Ascending aorta (tissue), 2 donors: ENCODE measurements at regions not wholly inside any gene's neighbourhood (a gene's known extent, or its start where the extent isn't known, plus 50 kb on each side); places are given as distances from the start of the nearest gene placed in this dataset.

Source experiments
- DNase-seq, 2 donors: peaks; one replicate each; pipeline ENCODE4 v3.0.0-alpha.2; 2019; ENCODE audit warnings: low spot score in 2 of 2
- H3K27ac ChIP-seq, 2 donors: fragments of 200-600 bp; sonication (generic); one replicate each; pipeline ENCODE4 v1.5.1; 2016 to 2017; ENCODE audit warnings: mild to moderate bottlenecking in 1 of 2
- H3K27me3 ChIP-seq: fragments of 200-600 bp; sonication (generic); one replicate; pipeline ENCODE4 v1.5.1; 2017
- H3K36me3 ChIP-seq, 2 donors: fragments of 200-600 bp; sonication (generic); one replicate each; pipeline ENCODE4 v1.5.1; 2016
- H3K4me1 ChIP-seq, 2 donors: fragments of 200-600 bp; sonication (generic); one replicate each; pipeline ENCODE4 v1.5.1; 2016 to 2017; ENCODE audit warnings: mild to moderate bottlenecking in 1 of 2
- H3K4me3 ChIP-seq, 2 donors: fragments of 200-600 bp; sonication (generic); one replicate each; pipeline ENCODE4 v1.5.1; 2016 to 2017; ENCODE audit warnings: mild to moderate bottlenecking in 1 of 2
- H3K9me3 ChIP-seq, 2 donors: fragments of 200-600 bp; sonication (generic); one replicate each; pipeline ENCODE4 v1.5.1; 2016
- intact Hi-C: fragments of 100-400 bp; cut with DNase I; formaldehyde crosslinking; loops from one replicate; pipeline ENCODE4 v1.15.1; 2023
- TF ChIP-seq, protein P1 (sequence below), 3 experiments: fragments of 200-600 bp in 2 of 3; fragments of 450-650 bp in 1 of 3; sonication (generic) in 2 of 3; IDR thresholded peaks; one replicate each; pipeline ENCODE4 v1.5.1; 2016 to 2019; ENCODE audit warnings: antibody characterized with exemption in 3 of 3, mild to moderate bottlenecking in 1 of 3, moderate library complexity in 1 of 3

DNA sequence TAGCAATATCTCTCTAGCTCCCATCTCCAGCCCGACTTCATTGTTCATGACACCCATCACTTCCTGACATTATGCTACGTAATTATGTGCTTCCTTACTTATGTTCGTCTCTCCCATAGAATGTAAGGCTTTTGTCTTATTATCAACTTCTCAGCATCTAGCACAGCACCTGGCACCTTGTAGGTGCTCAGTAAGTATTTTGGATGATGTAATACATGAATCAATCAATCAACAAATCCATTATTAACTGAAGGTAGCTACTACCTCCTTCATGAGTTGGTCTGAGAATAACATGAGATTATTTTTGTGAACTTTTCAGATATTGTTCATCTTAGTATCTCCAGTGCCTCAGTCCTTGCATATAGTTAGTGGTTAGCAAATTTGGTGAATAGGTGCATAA is 109.3 kb downstream of the EN1 start:
- Histone ChIP-seq H3K36me3 (no peaks in the 10 kb centered on the region), H3K27ac (no peak overlapping the region), H3K27me3 (no peaks in the 10 kb centered on the region), H3K4me1 (no peaks in the 10 kb centered on the region), H3K9me3 (no peaks in the 10 kb centered on the region), H3K4me3 (no peak overlapping the region)
- intact Hi-C loops: no loop called here
- no peak for DNase-seq
- TF ChIP-seq, protein P1, sequence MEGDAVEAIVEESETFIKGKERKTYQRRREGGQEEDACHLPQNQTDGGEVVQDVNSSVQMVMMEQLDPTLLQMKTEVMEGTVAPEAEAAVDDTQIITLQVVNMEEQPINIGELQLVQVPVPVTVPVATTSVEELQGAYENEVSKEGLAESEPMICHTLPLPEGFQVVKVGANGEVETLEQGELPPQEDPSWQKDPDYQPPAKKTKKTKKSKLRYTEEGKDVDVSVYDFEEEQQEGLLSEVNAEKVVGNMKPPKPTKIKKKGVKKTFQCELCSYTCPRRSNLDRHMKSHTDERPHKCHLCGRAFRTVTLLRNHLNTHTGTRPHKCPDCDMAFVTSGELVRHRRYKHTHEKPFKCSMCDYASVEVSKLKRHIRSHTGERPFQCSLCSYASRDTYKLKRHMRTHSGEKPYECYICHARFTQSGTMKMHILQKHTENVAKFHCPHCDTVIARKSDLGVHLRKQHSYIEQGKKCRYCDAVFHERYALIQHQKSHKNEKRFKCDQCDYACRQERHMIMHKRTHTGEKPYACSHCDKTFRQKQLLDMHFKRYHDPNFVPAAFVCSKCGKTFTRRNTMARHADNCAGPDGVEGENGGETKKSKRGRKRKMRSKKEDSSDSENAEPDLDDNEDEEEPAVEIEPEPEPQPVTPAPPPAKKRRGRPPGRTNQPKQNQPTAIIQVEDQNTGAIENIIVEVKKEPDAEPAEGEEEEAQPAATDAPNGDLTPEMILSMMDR (IDR thresholded peaks at IDR 0.05): no peak

GRCh38 chr2:118737684-118738083 is 109.8 kb downstream of the EN1 start:
- H3K36me3 ChIP-seq: no peaks in the 10 kb centered on the region
- H3K4me3 ChIP-seq: no peak overlapping the region
- TF ChIP-seq, protein P1 (IDR thresholded peaks at IDR 0.05): no peak
- H3K4me1 ChIP-seq: no peaks in the 10 kb centered on the region
- no peaks in the 10 kb centered on the region for H3K9me3 ChIP-seq
- DNase-seq: no peak
- no peaks in the 10 kb centered on the region for H3K27me3 ChIP-seq
- intact Hi-C loops: no loop called here
- no peak overlapping the region for H3K27ac ChIP-seq

GRCh38 chr2:118732432-118732831 is 115.0 kb downstream of the EN1 start:
- H3K36me3 ChIP-seq: no peaks in the 10 kb centered on the region
- no peaks in the 10 kb centered on the region for H3K9me3 ChIP-seq
- H3K27ac ChIP-seq: no peak overlapping the region
- TF ChIP-seq, protein P1 (IDR thresholded peaks at IDR 0.05): no peak
- intact Hi-C loops: no loop called here
- no peaks in the 10 kb centered on the region for H3K27me3 ChIP-seq
- DNase-seq: no peak
- H3K4me3 ChIP-seq: no peak overlapping the region
- no peaks in the 10 kb centered on the region for H3K4me1 ChIP-seq

DNA sequence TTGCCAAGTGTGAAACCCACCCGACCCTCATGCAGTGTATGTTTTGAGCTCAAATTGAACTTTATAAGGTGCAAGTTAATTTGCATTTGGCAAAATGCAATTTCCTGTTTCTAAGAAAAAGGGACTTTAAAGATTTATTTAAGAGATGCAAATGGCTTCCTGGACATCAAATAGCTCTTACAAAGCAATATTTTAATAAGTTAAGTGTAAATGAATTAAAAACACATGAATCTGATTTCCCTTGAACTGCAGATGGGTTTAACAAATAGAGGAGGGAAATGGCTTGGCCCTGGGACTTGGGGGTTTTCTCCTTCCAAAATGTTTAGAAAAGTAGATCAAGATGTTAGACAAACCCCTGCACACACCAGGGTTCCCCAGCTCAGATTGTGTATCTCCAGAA is 116.0 kb downstream of the EN1 start:
- Histone ChIP-seq H3K9me3 (no peaks in the 10 kb centered on the region), H3K27ac (no peak overlapping the region), H3K4me3 (no peak overlapping the region), H3K27me3 (no peaks in the 10 kb centered on the region), H3K4me1 (no peaks in the 10 kb centered on the region), H3K36me3 (no peaks in the 10 kb centered on the region)
- DNase-seq: no peak
- TF ChIP-seq, protein P1 (IDR thresholded peaks at IDR 0.05): no peak
- intact Hi-C loops: no loop called here

- Histone ChIP-seq H3K4me3 (no peak overlapping the region), H3K36me3 (no peaks in the 10 kb centered on the region), H3K4me1 (no peaks in the 10 kb centered on the region), H3K9me3 (no peaks in the 10 kb centered on the region), H3K27ac (no peak overlapping the region), H3K27me3 (no peaks in the 10 kb centered on the region)
- TF ChIP-seq, protein P1 (IDR thresholded peaks at IDR 0.05): no peak
- intact Hi-C loops: no loop called here
- DNase-seq: no peak
These were observed 117.0 kb downstream of the EN1 start for GRCh38 chr2:118730405-118730804.

DNA sequence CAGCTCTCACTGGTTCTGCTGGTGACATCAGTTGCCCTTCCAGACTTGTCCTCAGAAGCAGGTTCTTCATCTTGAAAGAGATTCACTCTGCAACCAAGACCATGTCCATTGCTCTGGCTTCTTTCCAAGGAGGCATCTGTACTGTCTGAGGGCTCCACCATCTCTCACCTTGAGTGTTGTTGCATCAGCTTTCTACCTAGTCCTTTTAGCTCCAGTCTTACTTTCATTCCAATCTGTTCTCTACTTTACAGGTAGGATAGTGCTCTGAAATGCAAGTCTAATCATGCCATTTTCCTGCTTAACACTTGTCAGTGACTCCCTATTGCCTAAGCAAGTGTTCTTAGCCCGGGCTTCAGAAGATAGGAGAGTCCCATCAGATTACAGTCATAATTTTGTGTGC is 117.7 kb downstream of the EN1 start:
- Histone ChIP-seq H3K9me3 (no peaks in the 10 kb centered on the region), H3K27ac (no peak overlapping the region), H3K4me3 (no peak overlapping the region), H3K4me1 (no peaks in the 10 kb centered on the region), H3K27me3 (no peaks in the 10 kb centered on the region), H3K36me3 (no peaks in the 10 kb centered on the region)
- no peak for DNase-seq
- TF ChIP-seq, protein P1 (IDR thresholded peaks at IDR 0.05): no peak
- intact Hi-C loops: no loop called here
